ENCODE measurements at regions not wholly inside any gene's neighbourhood (a gene's known extent, or its start where the extent isn't known, plus 50 kb on each side); places are given as distances from the start of the nearest gene placed in this dataset.

- CTCF ChIA-PET, result no interaction called here
- BruUV-seq (replicated peaks), result no TSS peak
- dilution Hi-C loops (cut with HindIII; ENCODE audit: low sequenced_read_pairs, unreplicated experiment), result no loop called here
Observed at GRCh38 chr4:116397291-116397690, 688.1 kb downstream of the TRAM1L1 start.

More at GRCh38 chr4:116397291-116397690, 688.1 kb downstream of the TRAM1L1 start:
- in situ Hi-C loops (cut with MboI; ENCODE audit: low sequenced_read_pairs), result no loop called here
- ATAC-seq (ENCODE audit: low read depth), result no peak
- Histone ChIP-seq H3K14ac (replicated peaks; ENCODE audit: low read depth, low read length) (no peak overlapping the region), H3K36me3 (ENCODE audit: control insufficient read depth, insufficient read depth, low read length) (no peaks in the 10 kb centered on the region), H3K9ac (ENCODE audit: low read depth, low read length) (no peak overlapping the region), H3K9me1 (ENCODE audit: insufficient read depth, low read length) (no peaks in the 10 kb centered on the region), H3K18ac (ENCODE audit: low read depth, low read length) (no peak overlapping the region), H3K27me3 (ENCODE audit: control insufficient read depth, insufficient read depth, low read length) (no peaks in the 10 kb centered on the region), H3K79me1 (ENCODE audit: low read depth in 1 of 2, low read length in 2 of 2) (no peaks in the 10 kb centered on the region), H2AK5ac (ENCODE audit: low read depth, low read length) (no peak overlapping the region), H4K5ac (ENCODE audit: low read depth, low read length) (no peak overlapping the region), H2BK5ac (ENCODE audit: low read depth, low read length, poor library complexity, severe bottlenecking) (no peak overlapping the region), H2AFZ (replicated peaks; ENCODE audit: low read length, poor library complexity) (no peak overlapping the region), H2BK120ac (ENCODE audit: low read depth, low read length) (no peak overlapping the region), H2BK20ac (ENCODE audit: low read depth, low read length) (no peak overlapping the region), H4K8ac (ENCODE audit: low read depth in 2 of 2, low read length in 2 of 2) (no peak overlapping the region), H2BK15ac (ENCODE audit: low read depth, low read length) (no peak overlapping the region), H2AK9ac (replicated peaks; ENCODE audit: low read depth, low read length, poor library complexity) (no peak overlapping the region), H3K4ac (ENCODE audit: low read depth, low read length) (no peak overlapping the region), H3K4me1 (ENCODE audit: control insufficient read depth, insufficient read depth, low read length) (no peaks in the 10 kb centered on the region), H3K4me3 (ENCODE audit: insufficient read depth, low read depth, low read length) (no peak overlapping the region), H4K20me1 (ENCODE audit: insufficient read depth, low read length) (no peaks in the 10 kb centered on the region), H4K91ac (ENCODE audit: insufficient read depth, low read depth, low read length) (no peak overlapping the region), H3K9me3 (ENCODE audit: control insufficient read depth, insufficient read depth, low read length) (peaks cover 2% of the 10 kb centered on the region; the same call in 1 of the 2 replicates), H3K4me2 (ENCODE audit: low read depth, low read length) (no peak overlapping the region), H3K56ac (ENCODE audit: extremely low read depth, insufficient read depth, low read length) (no peak overlapping the region), H3K27ac (ENCODE audit: insufficient read depth, low read length) (no peak overlapping the region), H3K23ac (ENCODE audit: low read depth, low read length) (no peak overlapping the region)
- intact Hi-C loops (cut with micrococcal nuclease), result no loop called here
- DNase-seq, result no peak
- POLR2A ChIA-PET (ENCODE audit: unreplicated experiment), result no interaction called here
- no peak for TF ChIP-seq MXI1 (IDR thresholded peaks at IDR 0.05; ENCODE audit: borderline replicate concordance, low read depth, low read length)
- no peak for TF ChIP-seq NFE2L2 (IDR thresholded peaks at IDR 0.05; ENCODE audit: low read depth, low read length)
- no peak for TF ChIP-seq RAD21 (IDR thresholded peaks at IDR 0.05; ENCODE audit: low read length)

Measured in IMR-90 (cell line).